HG02763 (cell line): ENCODE measurements at regions not wholly inside any gene's neighbourhood (a gene's known extent, or its start where the extent isn't known, plus 50 kb on each side); places are given as distances from the start of the nearest gene placed in this dataset.

ENCODE experiments used
- ATAC-seq: cut with Tn5 transposase; IDR thresholded peaks from one replicate; pipeline ENCODE4 v1.9.1; 2021; ENCODE audit warnings: mild to moderate bottlenecking, moderate library complexity; ENCODE audit not compliant: unreplicated experiment

DNA sequence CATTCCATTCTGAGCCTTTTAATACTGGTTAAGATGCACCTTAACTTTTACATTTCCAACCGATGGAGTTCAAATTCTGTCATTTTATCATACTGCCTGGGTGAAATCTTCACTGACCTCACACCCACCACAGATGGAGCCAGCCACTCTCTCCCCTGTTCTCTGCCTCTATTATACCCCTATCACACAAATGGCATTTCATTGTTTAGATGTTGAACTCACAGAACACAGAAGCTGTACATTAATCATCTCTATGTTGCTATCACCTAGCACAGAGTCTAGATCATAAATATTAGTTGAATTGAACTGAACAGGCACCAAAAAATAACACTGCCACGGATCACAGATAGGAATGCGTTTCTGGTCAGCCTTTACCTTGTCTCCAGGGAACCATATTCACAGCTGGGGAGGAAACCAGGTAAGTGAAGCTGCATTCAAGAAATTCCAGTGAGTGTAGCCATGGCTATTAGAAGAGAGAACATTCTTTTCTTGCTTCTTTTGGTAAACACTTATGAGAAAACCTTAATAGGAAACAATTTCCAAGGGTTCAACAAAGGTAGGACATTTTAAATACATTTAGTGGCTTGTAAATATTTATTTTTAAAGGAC is 194.9 kb upstream of the RMST start:
- ATAC-seq: no peak

GRCh38 chr12:97272471-97272870 is 190.1 kb upstream of the RMST start:
- no peak for ATAC-seq

GRCh38 chr12:97274386-97274785 is 188.2 kb upstream of the RMST start:
- ATAC-seq: no peak

- ATAC-seq: no peak
These were observed 187.3 kb upstream of the RMST start for GRCh38 chr12:97275256-97275655.

DNA sequence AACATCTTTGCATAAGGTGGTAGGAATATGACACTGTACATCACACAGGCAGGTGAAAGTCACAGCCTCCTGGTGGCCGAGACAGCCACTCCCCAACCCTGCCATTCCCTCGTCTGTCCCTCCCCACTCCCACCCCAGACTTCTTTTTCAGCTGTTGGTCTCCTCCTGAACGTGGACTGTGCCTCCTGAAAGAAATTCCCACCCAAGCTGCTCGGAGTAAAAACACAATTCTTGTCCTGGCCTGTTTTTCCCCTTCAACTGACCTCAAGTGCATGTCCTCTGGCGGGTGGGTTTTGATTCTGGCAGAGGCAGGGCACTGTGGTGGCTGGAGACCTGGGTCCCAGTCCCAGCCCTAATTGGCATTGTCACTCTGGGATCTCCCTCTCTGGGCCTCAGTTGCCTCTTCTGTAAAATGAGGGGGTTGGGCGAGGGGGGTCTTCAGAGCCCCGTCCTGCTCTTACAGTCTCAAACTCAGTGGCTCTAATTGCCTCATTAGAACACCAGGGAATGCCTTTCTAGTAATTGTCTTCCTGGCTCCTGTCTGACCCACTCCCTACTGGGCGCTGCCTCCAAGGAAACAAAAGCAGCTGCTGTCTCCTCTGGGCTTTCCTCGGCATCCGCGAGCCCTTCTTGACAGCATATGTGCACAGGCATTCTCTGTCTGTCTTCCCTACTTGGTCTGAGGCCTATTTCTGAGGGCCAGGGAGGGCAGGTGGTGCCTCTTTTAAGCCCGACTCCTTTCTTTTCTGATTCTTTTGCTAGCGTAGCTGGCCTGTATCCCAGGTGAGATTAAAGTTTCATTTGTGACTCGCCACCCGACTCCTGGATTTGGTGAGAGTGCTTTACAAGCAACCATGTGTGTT is 186.6 kb upstream of the RMST start:
- no peak for ATAC-seq

- ATAC-seq: no peak
These were observed 185.8 kb upstream of the RMST start for GRCh38 chr12:97276661-97277429.

GRCh38 chr12:97283297-97283696 is 179.3 kb upstream of the RMST start:
- ATAC-seq: no peak

DNA sequence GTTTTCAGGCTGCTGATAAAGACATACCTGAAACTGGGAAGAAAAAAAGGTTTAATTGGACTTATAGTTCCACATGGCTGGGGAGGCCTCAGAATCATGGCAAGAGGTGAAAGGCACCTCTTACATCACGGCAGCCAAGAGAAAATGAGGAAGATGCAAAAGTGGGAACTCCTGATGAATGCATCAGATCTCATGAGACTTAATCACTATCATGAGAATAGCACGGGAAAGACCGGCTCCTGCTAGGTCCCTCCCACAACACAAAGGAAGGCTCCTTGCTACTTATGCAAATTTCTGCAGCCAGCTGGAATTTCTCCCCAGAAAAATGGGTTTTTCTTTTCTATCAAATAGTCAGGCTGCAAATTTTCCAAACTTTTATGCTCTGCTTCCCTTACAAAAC is 174.1 kb upstream of the RMST start:
- no peak for ATAC-seq

DNA sequence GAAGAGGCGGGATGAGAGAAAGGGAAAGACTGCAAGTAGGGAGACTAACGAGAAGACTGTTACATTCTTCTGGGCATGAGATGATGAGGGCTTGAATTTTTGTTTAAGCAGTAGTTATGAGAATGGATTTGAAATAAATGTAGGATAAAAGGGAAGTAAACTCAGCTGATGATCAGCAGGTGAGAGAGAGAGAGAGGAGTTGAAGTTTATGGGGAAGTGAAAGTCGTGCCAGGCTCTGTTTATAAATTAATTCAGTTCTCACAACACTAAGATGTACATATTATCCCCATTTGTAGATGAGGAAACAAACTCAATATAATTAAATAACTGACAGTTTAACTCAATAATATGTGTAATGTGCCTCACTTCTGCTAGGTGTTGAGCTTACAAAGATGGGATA is 170.0 kb upstream of the RMST start:
- ATAC-seq: no peak

DNA sequence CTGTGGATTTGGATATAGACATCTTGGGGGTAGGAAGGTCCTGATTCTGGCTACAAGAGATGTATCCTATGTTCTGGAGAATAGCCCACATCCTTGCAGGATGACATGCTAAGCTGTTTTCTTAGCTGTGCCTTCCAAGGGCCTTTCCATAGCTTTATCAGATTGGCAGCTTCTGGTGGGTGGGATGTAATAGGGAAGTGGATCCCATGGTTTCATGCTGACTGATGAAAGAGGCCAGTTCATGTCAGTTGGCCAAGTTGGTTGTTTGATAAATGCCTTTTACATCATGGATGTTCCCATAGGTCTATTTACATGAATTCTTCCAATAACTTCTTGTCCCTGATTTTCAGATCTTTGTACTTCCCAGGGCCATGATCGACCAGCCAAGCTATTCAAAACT is 169.1 kb upstream of the RMST start:
- no peak for ATAC-seq

DNA sequence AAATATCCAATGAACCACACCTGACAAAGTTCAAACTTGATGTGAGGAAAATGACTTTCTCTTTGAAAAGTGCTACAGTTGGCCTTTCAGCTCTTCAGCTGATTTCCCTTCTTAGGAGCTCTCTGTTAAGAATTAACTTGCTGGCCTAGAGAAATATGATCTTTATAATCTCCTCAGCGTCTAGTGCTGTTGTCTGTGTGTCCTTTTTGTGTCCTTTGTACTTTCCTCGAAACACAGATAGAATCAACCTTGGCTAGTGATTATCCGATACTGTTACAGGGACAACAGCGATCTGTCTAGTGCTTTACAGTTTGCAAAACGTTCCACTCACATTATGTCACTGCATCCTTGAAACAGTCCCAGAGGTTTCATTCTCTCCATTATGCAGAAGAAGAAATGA is 162.8 kb upstream of the RMST start:
- ATAC-seq: no peak

- no peak for ATAC-seq
These were observed 162.2 kb upstream of the RMST start for GRCh38 chr12:97300431-97300830.

DNA sequence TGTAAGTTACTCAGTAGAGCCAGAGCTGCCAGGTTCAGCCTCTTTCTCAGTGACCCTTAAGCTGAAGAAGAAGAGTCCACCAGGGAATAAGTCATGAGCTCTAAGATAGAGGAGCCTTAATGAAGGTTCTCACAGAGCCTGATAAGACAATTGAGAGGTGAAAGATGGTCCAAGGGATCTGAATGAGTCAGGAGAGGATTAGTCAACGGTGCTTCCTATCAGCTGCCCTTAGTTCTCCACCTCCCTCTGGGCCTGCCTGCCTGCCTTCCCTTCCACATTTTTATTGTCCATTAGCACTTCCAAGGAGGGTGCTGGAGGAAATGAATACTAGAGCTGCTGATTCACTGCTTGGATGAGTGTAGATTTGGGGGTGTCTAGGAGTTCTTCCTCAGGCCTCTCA is 161.7 kb upstream of the RMST start:
- no peak for ATAC-seq

DNA sequence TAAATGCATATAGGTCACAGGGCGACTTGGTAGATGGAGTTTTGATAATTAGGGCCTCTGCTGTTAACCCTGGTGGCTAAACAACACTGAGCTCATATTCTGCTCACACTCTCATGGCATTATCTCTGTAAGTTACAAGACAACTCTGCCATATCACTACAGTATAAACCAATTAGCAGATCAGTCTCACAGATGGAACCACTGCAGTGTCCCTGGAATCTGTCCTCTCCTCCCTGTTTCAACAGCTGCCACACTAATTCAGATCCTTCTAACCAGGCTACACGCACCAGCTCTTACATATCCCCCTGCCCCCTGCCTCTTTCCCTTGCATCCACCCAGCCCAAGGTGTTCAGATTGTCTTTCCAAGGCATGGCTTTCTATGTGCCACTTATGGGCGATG is 161.0 kb upstream of the RMST start:
- no peak for ATAC-seq

- no peak for ATAC-seq
These were observed 157.0 kb upstream of the RMST start for GRCh38 chr12:97305651-97306050.

- peak; percentile 95 for ATAC-seq
These were observed 156.5 kb upstream of the RMST start for GRCh38 chr12:97306147-97306546.

DNA sequence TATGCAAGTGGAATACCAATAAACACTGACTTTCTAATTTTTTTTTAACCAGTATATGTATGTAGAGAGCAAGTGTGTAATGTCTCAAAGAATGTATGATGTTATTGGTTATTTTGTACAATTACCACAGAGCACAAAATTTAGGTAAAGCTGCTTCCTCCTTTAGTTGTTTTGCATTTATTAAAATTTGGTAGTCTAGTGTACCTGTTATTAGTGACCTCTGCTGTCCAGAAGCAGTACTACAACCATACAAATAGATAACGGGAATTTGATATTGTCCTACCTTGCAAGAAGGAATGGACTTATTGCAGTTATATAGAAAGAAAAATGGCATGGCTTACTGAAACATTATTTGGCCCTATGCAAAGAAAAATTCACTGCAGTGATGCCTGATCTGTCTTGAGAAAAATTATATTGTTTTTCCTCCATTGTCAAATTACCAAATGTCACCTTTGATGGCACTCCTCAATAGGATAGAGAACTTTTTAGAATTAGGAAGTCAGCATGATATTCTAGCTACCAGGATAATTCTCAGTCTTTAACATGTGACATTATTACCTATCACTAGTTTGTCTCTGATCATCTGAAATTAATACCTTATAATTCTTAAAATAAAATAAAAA is 153.9 kb upstream of the RMST start:
- ATAC-seq: no peak

GRCh38 chr12:97309921-97310320 is 152.7 kb upstream of the RMST start:
- ATAC-seq: no peak

DNA sequence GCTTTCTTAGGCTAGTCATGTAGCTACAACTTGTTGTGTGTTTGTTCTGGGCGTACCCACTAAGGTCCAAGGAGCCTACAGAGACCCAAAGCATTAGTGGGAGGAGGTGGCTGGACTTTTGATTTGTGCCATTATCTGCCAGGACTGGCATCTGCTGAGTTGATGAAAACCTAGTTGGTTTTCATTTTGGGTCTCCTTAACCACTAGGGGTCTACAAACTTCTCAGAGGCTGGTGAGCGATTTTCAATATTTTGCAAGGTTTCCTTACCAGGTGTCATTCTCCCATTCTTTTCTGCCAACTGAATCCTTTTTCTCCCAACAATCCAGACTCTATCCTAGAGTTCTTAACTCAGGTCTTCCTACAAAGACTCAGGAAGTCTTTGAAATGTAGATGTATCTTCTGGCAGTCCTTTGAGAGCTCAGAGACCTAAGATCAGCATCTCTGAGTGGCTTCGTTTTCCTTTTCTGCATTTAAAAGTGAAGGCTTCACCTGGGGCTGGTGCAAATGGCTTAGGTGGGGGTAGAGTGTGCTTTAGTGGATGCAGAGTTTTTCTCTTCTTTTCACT is 150.0 kb upstream of the RMST start:
- ATAC-seq: no peak

DNA sequence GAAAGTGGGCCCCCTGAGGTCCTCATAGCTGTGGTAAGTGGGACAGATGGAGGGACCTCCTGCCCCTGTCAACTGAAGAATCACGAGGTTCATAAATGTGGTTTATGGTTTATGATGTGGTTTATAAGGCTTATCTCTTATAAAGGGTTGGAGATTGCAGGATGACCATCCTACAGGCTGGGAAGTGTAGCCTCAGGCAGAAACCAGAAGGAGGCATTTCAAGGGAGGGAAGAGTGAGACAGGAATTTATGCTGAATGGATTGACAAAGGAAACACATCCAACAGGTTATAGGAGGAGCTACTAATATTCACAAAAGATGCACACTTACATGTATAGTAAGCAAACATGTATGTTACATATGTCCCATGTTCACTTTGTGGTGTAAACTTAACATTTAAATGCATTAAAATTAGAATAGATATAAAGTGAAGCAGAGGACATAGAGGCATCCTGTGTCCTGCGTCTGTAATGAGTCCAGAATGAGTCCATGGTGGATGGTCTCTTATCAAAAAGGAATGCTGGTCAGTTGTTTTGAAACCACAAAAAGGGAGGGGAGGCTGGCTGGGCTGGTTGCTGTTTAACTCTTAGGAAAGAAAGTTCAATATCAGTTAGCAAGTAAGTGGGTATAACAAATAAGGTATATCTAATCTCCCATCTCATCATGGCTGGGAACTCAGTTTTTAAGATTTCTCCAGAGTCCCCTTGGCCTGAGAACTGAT is 149.0 kb upstream of the RMST start:
- ATAC-seq: no peak
